ENCODE measurements at regions not wholly inside any gene's neighbourhood (a gene's known extent, or its start where the extent isn't known, plus 50 kb on each side); places are given as distances from the start of the nearest gene placed in this dataset.

- TF ChIP-seq CTCF (IDR thresholded peaks at IDR 0.05) (no peak), EP300 (IDR thresholded peaks at IDR 0.05) (no peak), POLR2A (IDR thresholded peaks at IDR 0.05) (no peak), POLR2AphosphoS5 (IDR thresholded peaks at IDR 0.05) (no peak)
These were observed 73.1 kb upstream of the STK17B start for GRCh38 chr2:196244516-196244915.

Data from stomach (tissue), 4 donors.